C1 segment of cervical spinal cord (tissue), 14 donors: ENCODE measurements at regions not wholly inside any gene's neighbourhood (a gene's known extent, or its start where the extent isn't known, plus 50 kb on each side); places are given as distances from the start of the nearest gene placed in this dataset.

ENCODE experiments used
- DNase-seq, 14 donors: peaks; one replicate each; lab custom pipeline; 2025; lab: John Stamatoyannopoulos, UW

GRCh38 chr15:95303713-95304112 is 1026.8 kb upstream of the NR2F2 start:
- DNase-seq, result no peak

- no peak for DNase-seq
Observed at GRCh38 chr15:95304151-95304946, 1026.2 kb upstream of the NR2F2 start.

- DNase-seq, result no peak
Observed at GRCh38 chr15:95304947-95305400, 1025.5 kb upstream of the NR2F2 start.

GRCh38 chr15:95307115-95307514 is 1023.4 kb upstream of the NR2F2 start:
- DNase-seq, result no peak

- no peak for DNase-seq
Observed at GRCh38 chr15:95319242-95319641, 1011.3 kb upstream of the NR2F2 start.

GRCh38 chr15:95323796-95324195 is 1006.7 kb upstream of the NR2F2 start:
- no peak for DNase-seq

- DNase-seq, result no peak
Observed at GRCh38 chr15:95324656-95325055, 1005.8 kb upstream of the NR2F2 start.

GRCh38 chr15:95325763-95326404 is 1004.6 kb upstream of the NR2F2 start:
- DNase-seq, result no peak

- no peak for DNase-seq
Observed at GRCh38 chr15:95326431-95327182, 1003.9 kb upstream of the NR2F2 start.

- DNase-seq, result no peak
Observed at GRCh38 chr15:95327183-95327525, 1003.3 kb upstream of the NR2F2 start.

GRCh38 chr15:95327661-95328060 is 1002.8 kb upstream of the NR2F2 start:
- no peak for DNase-seq

- no peak for DNase-seq
Observed at GRCh38 chr15:95328559-95328958, 1001.9 kb upstream of the NR2F2 start.

- no peak for DNase-seq
Observed at GRCh38 chr15:95329362-95329761, 1001.1 kb upstream of the NR2F2 start.

GRCh38 chr15:95341686-95342085 is 988.8 kb upstream of the NR2F2 start:
- no peak for DNase-seq

- no peak for DNase-seq
Observed at GRCh38 chr15:95345867-95346266, 984.6 kb upstream of the NR2F2 start.

GRCh38 chr15:95346721-95347475 is 983.6 kb upstream of the NR2F2 start:
- no peak for DNase-seq

- DNase-seq, result no peak
Observed at GRCh38 chr15:95347837-95348236, 982.7 kb upstream of the NR2F2 start.

GRCh38 chr15:95350908-95351307 is 979.6 kb upstream of the NR2F2 start:
- DNase-seq, result no peak

GRCh38 chr15:95352631-95353187 is 977.8 kb upstream of the NR2F2 start:
- no peak for DNase-seq

- no peak for DNase-seq
Observed at GRCh38 chr15:95353512-95353911, 977.0 kb upstream of the NR2F2 start.

- DNase-seq, result no peak
Observed at GRCh38 chr15:95359966-95360365, 970.5 kb upstream of the NR2F2 start.

GRCh38 chr15:95362306-95362705 is 968.2 kb upstream of the NR2F2 start:
- no peak for DNase-seq
